ENCODE measurements at regions not wholly inside any gene's neighbourhood (a gene's known extent, or its start where the extent isn't known, plus 50 kb on each side); places are given as distances from the start of the nearest gene placed in this dataset.

GRCh38 chr3:71917545-71917944 lies 132.6 kb upstream of the PROK2 start:
- WGBS: 93% methylated on average over 2 of the region's 2 CpGs

GRCh38 chr3:71916747-71917369 lies 131.9 kb upstream of the PROK2 start:
- H3K4me3 ChIP-seq: no peak overlapping the region
- intact Hi-C loops (cut with DNase I): no loop called here
- WGBS: 31% methylated on average over 5 of the region's 5 CpGs
- TF ChIP-seq POLR2AphosphoS5 (IDR thresholded peaks at IDR 0.05) (no peak), CTCF (IDR thresholded peaks at IDR 0.05) (no peak), EP300 (IDR thresholded peaks at IDR 0.05) (no peak), POLR2A (IDR thresholded peaks at IDR 0.05; ENCODE audit: low read depth) (no peak)
- no peak for DNase-seq (ENCODE audit: extremely low spot score)
- H3K36me3 ChIP-seq: no peaks in the 10 kb centered on the region
- no peaks in the 10 kb centered on the region for H3K27me3 ChIP-seq
- H3K9me3 ChIP-seq: no peaks in the 10 kb centered on the region
- H3K4me1 ChIP-seq: peaks cover 0 to 7% (median 5%) of the 10 kb centered on the region in 4 donors
- no peak overlapping the region for H3K27ac ChIP-seq (replicated peaks in 1 of 4)

More at GRCh38 chr3:71917545-71917944, 132.6 kb upstream of the PROK2 start:
- H3K27me3 ChIP-seq: no peaks in the 10 kb centered on the region
- H3K36me3 ChIP-seq: no peaks in the 10 kb centered on the region
- H3K4me3 ChIP-seq: no peak overlapping the region
- H3K4me1 ChIP-seq: peaks cover 0 to 7% (median 5%) of the 10 kb centered on the region in 4 donors
- no peak overlapping the region for H3K27ac ChIP-seq (replicated peaks in 1 of 4)
- no peak for TF ChIP-seq POLR2AphosphoS5 (IDR thresholded peaks at IDR 0.05)
- TF ChIP-seq POLR2A (IDR thresholded peaks at IDR 0.05; ENCODE audit: low read depth): no peak
- TF ChIP-seq CTCF (IDR thresholded peaks at IDR 0.05): no peak
- TF ChIP-seq EP300 (IDR thresholded peaks at IDR 0.05): no peak
- DNase-seq (ENCODE audit: extremely low spot score): no peak
- H3K9me3 ChIP-seq: no peaks in the 10 kb centered on the region
- intact Hi-C loops (cut with DNase I): no loop called here

- H3K9me3 ChIP-seq: no peaks in the 10 kb centered on the region
- WGBS: 84% methylated on average over 7 of the region's 7 CpGs
- no peak overlapping the region for H3K27ac ChIP-seq (replicated peaks in 1 of 4)
- H3K4me3 ChIP-seq: no peak overlapping the region
- intact Hi-C loops (cut with DNase I): no loop called here
- TF ChIP-seq CTCF (IDR thresholded peaks at IDR 0.05) (no peak), POLR2AphosphoS5 (IDR thresholded peaks at IDR 0.05) (no peak), EP300 (IDR thresholded peaks at IDR 0.05) (no peak), POLR2A (IDR thresholded peaks at IDR 0.05; ENCODE audit: low read depth) (no peak)
- H3K27me3 ChIP-seq: peaks cover 0 to 6% (median 0%) of the 10 kb centered on the region in 4 donors
- peaks cover 0 to 12% (median 7%) of the 10 kb centered on the region in 4 donors for H3K4me1 ChIP-seq
- DNase-seq (ENCODE audit: extremely low spot score): no peak
- H3K36me3 ChIP-seq: no peaks in the 10 kb centered on the region
Measured at GRCh38 chr3:71912839-71913495, 128.0 kb upstream of the PROK2 start.

- H3K27me3 ChIP-seq: peaks cover 0 to 9% (median 0%) of the 10 kb centered on the region in 4 donors
- intact Hi-C loops (cut with DNase I): no loop called here
- DNase-seq (ENCODE audit: extremely low spot score): no peak
- TF ChIP-seq POLR2A (IDR thresholded peaks at IDR 0.05; ENCODE audit: low read depth): no peak
- no peak for TF ChIP-seq POLR2AphosphoS5 (IDR thresholded peaks at IDR 0.05)
- TF ChIP-seq EP300 (IDR thresholded peaks at IDR 0.05): no peak
- TF ChIP-seq CTCF (IDR thresholded peaks at IDR 0.05): no peak
- no peaks in the 10 kb centered on the region for H3K9me3 ChIP-seq
- H3K36me3 ChIP-seq: no peaks in the 10 kb centered on the region
- 89% methylated on average over 4 of the region's 4 CpGs for WGBS
- no peak overlapping the region for H3K27ac ChIP-seq (replicated peaks in 1 of 4)
- peaks cover 0 to 10% (median 7%) of the 10 kb centered on the region in 4 donors for H3K4me1 ChIP-seq
- H3K4me3 ChIP-seq: no peak overlapping the region
Measured at GRCh38 chr3:71910108-71910507, 125.2 kb upstream of the PROK2 start.

Data from esophagus muscularis mucosa (tissue), 4 donors.